Cardiac septum (tissue), 1 donor: ENCODE measurements at regions not wholly inside any gene's neighbourhood (a gene's known extent, or its start where the extent isn't known, plus 50 kb on each side); places are given as distances from the start of the nearest gene placed in this dataset.

Experiments
- DNase-seq: peaks from one replicate; pipeline ENCODE4 v3.0.0-alpha.2; 2020; ENCODE audit warnings: low spot score
- intact Hi-C: fragments of 100-400 bp; cut with DNase I; formaldehyde crosslinking; loops from one replicate; pipeline ENCODE4 v1.14.0; 2022
- donor health status: DM: no; HTN: no; CAD: no.

DNA sequence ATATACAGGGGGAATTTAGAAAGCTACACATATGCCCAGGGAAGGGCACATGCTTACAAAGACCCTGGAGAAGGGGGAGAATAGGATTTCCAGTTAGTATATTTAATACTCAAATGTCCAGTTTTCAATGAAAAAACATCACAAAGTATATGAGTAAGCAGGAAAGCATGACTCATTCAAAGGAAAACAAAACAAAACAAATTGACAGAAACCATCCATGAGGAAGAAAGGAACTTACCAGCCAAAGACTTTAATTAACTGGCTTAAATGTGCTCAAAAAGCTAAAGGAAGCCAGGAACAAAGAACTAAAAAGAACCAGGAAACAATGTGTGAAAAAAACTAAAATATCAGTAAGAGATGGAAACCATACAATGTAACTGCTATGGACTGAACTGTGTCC, 716.2 kb upstream of the ARGLU1 start:
- intact Hi-C loops, result no loop called here
- no peak for DNase-seq

DNA sequence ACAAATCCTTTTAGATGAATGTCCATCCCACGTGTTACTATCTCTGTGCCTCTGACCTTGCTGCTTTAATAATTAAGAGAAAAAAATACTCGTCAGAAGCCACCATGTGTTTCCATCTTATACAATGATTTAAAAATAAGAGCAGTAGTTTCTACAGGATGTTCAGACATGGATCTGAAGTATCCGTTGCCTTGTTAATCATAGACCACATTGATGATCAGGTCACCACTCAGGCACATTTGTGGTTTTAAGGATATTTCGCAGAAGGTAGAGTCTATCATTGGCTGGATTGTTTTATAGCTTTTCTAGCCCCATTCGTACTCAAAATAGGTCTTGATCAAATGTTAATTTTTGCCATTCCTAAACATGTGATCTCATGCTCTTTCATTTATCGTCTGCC, 710.0 kb upstream of the ARGLU1 start:
- intact Hi-C loops, result no loop called here
- DNase-seq, result no peak

DNA sequence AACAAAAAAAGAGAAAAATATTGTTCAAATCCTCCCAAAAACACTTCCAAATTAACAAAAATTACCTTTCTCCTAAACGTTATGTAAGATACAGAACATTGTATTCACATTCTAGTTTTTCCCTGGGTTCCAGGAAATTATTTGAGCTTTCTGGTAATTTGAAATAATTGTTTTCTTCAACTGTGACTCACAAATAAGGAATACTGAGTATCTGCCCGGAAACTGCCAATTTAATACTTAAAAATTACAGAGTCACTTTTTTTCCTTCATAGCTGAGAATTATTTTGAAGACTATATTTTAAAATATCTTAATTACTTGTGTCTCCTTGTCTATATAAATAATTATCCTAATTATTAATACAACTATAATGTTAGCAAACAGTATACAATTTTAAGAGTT, 709.0 kb upstream of the ARGLU1 start:
- no peak for DNase-seq
- intact Hi-C loops, result no loop called here

DNA sequence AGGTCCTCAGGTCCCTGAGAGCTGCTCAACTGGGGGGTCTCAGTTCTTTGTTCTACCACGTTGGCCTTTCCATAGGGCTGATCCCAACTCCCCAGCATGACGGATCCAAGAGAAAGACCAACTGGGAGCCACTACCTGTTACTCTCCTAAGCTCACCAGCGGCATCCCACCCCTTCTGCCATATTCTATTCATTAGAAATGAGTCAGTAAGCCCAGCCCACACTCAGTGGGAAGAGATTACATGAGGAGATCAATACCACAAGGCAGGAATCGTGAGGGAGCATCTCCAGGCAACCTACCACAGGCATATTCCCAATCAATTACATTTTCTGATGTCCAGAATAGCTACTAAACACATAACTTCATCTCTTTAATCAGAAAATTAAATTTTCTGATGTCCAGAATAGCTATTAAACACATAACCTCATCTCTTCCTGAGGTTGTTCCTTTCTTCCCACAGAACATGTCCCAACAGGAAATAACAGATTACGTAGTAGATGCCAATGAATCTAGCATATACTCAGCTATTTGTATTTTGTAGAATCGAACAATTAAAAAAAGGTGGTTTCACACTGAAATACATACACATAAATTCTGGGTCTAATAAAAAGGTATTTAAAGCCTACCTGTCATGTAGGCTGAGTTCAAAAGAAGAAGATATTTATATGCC, 708.1 kb upstream of the ARGLU1 start:
- intact Hi-C loops, result no loop called here
- no peak for DNase-seq

DNA sequence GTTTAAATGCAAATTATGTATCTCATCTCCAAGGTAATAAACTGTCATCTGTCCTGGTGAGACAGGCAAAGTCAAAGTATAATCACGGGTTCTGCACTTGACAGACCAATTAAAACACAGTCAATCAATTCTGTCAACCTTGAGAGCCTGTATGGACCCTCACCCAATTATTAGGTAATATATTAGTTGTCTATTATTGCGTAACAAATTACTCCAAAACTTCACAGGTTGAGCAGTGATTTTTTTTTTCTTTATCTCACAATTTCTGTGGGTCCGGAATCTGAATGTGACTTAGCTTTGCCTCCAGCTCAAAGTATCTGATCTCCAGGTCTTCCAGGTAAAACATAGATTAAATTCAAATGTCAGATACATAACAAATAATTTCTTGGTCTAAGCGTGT, 707.4 kb upstream of the ARGLU1 start:
- DNase-seq, result no peak
- intact Hi-C loops, result no loop called here

DNA sequence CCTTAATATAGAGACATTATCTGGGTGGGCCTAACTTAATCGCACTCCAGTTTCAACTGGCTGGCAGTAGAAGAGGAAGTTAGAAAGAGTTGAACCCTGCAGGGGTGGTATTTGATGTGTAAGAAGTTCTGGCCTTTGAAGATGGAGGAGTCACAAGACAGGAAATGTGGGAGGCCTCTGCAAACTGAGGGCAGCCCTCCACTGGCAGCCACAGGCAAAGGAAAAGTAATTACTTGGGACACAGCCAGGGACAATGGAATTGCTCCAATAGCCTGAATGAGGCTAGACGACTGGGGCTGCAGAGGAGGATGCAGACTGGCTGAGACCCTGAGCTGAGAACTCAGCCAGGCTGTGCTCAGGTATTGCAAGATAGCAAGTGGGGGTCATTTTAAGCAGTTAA, 703.3 kb upstream of the ARGLU1 start:
- no peak for DNase-seq
- intact Hi-C loops, result no loop called here

DNA sequence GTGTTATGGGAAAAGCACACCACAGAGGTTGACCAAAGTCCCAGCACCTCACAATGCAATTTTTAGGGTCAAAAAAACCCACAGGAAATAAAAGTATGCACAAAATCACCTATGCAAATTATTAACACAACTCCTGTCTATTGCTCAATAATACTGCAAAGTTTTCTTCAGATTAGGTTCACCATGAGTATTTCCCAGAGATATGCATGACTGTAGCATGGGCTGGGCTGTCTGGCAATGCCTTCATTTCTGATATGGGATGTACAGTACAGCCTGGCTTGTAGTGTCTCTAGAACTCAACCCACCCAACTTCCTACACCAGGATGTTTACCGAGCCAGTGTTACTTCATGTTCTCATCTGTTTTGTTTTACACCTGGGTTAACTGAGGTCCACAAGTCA, 698.7 kb upstream of the ARGLU1 start:
- no peak for DNase-seq

DNA sequence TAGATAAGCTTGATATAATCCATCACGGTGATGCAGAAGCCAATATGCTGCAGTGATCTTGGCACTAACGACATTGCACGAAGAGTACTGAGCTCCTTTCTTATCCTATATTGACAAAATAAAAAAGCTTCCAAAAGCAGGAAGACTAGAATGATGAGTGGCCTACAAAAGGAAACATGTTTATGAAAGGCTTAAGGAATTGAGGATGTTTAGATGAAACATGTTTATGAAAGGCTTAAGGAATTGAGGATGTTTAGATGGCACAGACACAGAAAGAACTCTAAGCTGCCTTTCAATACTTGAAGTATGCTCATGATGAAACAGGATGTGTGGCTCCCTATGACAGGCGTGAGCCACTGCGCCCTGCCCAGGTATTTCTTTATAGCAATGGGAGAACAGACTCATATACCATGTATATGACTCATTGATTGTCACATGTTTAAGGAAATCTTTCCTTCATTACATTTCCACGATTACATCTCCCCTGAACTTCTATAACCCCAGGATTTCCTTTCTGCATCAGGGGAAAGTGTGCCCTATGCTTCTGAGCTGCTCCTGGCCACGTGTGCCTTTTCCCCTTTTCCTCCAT, 690.8 kb upstream of the ARGLU1 start:
- intact Hi-C loops, result no loop called here
- no peak for DNase-seq

More for the DNA sequence above, 698.7 kb upstream of the ARGLU1 start:
- intact Hi-C loops, result no loop called here

DNA sequence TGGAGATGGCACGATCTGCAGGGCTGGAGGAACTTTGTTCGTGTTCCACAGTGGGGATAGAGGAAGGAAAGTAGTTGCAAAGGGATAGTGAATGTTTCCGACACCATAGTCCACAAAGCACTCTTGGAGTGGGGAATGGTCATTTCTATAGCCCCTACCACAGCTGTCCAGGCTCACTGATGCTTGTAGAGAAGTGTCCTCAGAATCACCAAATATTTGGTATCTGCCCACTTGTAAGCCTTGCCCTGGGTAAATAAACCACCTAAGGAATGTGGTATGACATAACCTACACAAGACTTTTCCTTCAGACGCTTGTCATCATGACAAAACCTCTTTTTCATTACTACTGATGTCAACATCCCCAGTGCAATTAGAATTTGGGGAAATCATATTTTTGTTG, 686.5 kb upstream of the ARGLU1 start:
- no peak for DNase-seq
- intact Hi-C loops, result no loop called here

DNA sequence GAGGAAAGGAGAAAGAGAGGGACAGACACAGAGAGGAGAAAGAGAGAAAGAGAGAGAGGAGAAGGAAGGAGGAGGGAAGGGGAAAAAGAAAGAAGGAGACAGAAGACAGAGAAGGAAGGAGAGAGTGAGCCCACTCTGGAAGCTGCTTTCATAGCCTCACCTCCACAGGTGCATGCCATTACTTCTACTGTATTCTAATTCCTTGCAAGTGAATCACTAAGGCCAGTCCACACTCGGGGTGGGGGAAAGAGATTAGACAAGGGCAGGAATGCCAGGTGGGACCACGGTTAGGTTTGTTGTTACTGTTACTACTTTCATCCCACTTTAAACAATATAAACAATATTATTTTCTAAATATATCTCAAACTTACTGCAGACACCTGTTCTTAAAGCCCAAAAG, 684.5 kb upstream of the ARGLU1 start:
- DNase-seq, result no peak
- intact Hi-C loops, result no loop called here

DNA sequence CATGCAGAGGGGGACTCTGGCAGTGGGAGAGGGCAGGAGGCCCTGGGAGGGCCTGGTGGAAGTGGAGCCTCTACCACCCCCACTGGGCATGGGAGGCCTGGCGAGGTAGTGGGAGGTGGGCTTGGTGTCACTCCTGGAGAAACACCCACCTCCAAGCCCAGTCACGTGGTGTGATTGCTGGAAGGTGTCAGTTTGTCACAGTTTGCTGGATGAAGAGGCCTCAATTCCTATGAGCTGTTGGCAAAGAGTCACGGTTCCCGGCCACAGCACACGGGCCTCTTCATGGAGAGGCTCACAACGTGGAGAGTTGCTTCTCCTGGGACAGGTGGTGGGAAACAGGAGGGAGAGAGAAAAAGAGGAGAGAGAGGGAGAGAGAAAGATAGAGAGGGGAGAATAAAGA, 684.1 kb upstream of the ARGLU1 start:
- intact Hi-C loops, result no loop called here
- DNase-seq, result no peak

DNA sequence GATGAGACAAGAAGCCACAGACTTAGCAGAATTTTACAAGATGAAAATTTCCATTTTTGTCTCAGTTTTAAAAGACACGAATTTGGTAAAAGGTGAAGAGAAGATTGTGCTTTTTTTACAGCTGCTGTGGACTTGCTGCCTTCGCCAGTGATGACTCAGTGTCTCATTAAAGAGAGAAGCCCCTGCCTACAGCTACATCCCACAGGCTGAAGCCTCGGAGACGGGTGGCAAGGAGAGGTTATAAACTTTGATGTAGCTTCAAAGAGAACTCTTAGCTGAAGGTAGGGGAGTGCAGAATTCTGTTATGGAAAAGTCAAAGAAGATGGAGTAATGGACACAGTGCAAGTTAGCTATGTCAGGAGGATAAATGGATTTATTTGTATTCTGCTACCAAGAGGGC, 683.4 kb upstream of the ARGLU1 start:
- intact Hi-C loops, result no loop called here
- no peak for DNase-seq

DNA sequence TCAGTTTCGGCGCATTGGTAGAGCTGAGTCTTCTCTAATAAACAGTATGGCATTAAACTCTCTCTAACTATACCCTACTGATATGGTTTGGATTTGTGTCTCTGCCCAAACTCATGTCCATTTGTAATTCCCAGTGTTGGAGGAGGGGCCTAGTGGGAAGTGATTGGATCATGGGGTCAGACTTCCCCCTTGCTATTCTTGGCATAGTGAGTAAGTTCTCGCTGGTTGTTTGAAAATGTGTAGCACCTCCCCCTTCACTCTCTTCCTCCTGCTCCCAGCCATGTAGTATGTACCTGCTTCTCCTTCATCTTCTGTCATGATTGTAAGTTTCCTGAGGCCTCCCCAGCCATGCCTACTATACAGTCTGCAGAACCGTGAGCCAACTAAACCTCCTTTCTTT, 682.7 kb upstream of the ARGLU1 start:
- intact Hi-C loops, result no loop called here
- no peak for DNase-seq

DNA sequence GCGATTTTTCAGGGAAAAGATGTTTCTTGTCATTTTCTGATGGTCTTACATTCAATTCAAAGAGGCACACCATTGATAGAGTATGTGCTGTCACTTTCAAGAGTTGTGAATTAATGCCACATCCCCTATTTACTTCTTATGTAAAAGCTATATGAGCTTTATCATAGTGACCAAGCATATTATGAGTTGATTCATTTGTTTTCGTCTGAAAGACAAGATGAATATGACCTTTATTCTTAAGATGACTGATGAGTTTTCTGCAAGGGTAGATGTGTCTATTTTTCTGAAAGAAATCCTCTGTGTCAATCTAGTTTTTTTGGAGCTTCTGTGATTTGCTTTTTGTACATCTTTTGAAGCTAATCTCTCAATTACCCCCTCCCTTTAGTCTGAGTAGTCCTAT, 676.3 kb upstream of the ARGLU1 start:
- intact Hi-C loops, result no loop called here
- no peak for DNase-seq

DNA sequence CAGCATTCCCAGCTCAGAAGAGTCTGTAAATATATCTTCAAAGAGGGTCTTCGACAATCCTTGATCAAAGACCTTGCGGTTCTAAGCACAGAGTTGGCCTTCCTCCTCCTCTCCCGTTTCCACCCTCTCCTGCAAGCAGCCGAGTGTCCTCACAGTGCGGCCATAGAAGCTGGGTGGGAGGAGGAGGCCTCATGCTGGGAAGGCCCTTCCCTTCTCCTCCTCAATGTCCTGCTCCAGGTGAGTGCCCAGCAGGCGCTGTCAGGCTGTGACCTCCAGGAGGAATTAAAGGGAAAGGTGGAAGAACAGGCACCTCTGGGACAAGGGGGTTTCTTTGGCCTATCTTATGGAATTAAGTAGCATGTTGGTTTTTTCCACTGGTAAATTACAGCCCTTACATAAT, 674.2 kb upstream of the ARGLU1 start:
- DNase-seq, result no peak
- intact Hi-C loops, result no loop called here

DNA sequence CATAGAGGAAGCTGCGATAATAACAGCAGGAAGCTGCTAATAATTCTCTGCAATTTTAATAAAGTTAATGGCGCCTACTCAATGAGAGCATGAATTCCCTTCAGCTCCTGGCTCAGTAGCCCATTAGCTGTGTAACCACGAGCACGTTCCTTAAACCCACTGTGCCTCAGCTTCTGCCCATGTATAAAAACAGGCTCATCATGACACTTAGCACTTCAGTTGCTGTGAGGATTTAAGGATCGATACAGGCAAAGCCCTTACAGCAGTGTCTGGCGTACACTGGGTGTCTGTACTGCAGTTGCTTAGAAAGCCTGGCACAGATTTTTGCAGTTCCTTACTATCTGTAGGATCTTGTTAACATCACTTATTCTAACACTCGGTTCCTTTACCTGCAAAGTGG, 673.4 kb upstream of the ARGLU1 start:
- no peak for DNase-seq
- intact Hi-C loops, result no loop called here

DNA sequence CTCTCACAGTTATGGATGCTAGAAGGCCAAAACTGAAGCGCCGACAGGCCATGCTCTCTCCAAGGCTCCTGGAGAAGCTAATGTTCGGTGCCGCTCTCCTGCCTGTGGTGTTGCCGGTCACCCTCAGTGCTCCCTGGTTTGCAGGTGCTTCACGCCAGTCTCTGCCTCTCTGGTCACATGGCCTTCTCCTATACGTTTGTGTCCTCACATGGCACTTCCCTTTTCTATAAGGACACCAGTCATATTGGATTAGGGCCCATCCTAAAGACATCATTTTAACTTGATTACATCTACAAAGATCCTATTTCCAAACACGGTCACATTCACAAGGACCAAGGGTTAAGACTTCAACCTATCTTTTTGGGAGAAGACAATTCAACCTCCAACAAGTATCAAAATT, 671.3 kb upstream of the ARGLU1 start:
- intact Hi-C loops, result no loop called here
- no peak for DNase-seq

DNA sequence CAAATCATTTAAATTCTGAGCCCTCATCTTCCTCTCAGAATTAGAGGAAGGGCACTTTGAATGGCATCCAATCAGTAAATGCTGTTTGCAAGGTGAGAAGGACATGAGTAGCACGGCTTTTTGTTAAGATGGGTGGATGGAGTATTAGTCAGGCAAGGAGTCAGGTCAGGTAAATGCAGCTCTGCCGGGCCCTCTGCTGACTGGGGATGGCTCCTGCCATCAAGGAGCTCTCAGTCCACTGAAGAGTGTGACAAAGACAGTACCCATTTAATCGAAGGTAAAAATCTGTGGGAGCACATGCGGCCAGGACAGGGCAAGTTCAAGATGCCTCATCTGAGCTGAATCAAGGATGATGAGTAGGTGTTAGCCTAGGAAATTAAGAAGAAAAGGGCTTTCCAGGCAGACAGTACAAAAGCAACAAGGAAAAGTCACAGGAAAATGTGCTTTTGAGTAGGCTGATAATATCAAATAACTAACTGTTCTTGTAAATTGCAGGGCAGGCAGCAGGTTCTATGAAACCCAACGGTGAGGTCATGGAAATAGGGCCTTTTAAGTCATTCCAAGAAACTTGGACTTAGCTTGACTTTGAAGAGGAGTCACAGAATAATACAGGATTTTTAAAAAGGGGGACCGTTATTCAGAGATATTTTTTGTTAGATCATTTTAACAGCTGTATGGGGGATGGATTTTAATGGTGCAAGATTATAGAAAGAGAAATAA, 670.5 kb upstream of the ARGLU1 start:
- DNase-seq, result no peak
- intact Hi-C loops, result no loop called here

DNA sequence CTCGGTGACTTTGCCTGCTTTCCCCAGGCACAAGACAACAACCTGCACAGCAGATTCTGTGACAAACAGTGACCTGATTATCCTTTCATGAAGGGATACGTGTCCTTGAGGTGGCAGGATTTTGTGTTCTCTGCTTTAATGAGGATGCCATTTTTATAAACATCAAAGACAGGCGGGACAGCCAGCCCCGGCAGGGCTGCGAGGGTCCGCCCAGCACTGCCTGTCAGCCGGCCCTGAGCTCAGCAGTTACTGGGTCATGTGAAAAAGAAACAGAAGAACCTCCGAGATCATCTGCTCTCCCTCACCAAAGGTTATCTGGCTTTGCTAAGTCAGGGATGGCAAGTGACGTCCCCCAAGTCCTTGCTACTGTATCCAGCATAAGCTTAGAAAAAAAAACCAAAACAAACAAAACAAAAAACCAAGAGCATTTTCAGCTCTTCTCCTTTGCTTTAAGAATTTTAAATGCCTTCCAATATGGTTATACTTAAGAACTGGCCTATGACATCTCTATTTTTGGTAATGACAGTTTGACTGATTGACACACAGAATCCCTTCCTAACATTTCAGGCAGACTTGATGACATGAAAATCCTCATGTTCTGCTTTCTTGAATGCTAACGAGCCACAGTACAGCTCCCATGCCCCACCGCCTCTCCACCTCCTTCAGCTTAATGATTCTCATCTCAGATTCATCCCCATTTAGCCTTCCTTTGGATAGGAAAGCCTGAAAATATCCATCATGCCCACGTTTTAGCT, 666.6 kb upstream of the ARGLU1 start:
- intact Hi-C loops, result no loop called here
- no peak for DNase-seq

DNA sequence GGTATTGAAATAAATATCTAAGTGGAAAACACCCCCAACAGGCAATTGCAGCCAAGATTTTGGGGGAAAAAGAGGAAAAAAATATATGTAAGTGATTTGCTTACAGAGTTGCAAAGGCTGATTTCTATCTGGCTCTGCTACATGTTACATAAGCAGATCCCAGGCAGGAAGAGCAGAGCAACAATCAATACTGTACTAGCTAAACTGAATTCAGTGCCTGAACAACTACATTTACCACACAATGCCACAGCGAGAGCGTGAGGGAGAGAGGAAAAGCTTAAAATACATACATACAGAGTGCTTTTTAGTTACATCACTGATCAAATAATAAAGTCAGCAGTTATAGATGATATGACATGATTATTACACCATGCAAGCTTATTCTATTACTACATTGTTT, 665.6 kb upstream of the ARGLU1 start:
- intact Hi-C loops, result no loop called here
- DNase-seq, result no peak

DNA sequence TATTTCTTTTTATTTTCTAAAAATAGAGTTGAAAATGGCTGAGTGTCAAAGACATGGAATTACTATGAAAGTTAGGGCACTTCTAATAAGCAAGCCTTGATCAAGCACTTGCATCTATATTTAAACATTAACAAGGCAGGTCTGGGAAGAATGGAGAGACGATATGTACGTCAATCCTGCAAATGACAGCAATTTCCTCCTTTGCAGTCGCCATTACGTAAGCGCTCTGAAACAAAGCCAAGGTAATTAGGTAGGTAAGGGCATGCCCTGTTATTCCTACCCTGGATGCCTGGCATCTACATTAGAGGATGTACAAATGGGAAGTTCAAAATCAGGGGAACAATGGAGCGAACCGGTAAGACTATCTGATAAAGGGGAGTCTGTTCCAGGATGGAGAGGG, 664.0 kb upstream of the ARGLU1 start:
- DNase-seq, result no peak
- intact Hi-C loops, result no loop called here
